ENCODE measurements at regions not wholly inside any gene's neighbourhood (a gene's known extent, or its start where the extent isn't known, plus 50 kb on each side); places are given as distances from the start of the nearest gene placed in this dataset.

DNA sequence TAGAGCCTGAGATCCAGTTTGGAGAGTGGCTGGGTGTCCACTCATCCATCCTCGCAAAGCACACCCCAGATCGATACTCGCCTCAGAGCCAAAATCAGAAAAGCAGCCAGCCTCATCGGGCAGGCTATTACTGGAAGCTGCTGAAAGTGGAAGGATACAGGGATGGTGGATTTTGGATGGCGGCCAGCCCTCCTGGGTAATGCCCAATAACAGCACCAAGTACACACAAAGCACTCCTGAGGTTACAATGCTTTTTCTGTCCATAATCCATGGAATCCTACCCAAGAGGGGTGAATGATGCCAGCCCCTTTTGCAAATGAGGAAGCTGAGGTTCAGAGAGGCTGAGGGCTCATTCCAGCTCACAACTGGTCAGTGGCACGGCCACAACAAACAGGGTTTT, 93.1 kb upstream of the SLC6A11 start:
- TF ChIP-seq CTCF (IDR thresholded peaks at IDR 0.05; ENCODE audit: control insufficient read depth, extremely low read depth, insufficient read depth): no peak
- DNase-seq (ENCODE audit: low read depth): no peak

DNA sequence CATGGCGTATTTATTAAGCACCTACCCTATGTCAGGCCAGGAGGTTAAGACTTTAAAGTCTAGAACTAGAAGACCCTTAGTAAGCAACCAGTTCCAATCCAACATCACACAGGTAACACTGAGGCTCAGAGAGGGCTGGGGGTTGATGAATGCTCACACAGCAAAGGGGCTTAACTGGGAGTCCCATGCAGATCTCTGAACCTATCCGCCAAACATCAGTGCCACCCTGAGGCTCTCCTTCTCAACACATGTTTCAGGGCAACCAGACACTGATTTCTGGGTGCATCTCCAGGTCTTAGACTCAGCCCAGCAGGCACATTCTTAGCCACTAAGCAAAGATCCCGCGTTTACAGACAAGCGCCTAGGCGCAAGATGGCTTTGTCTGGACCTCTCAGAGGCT, 92.0 kb upstream of the SLC6A11 start:
- no peak for TF ChIP-seq CTCF (IDR thresholded peaks at IDR 0.05; ENCODE audit: control insufficient read depth, extremely low read depth, insufficient read depth)
- no peak for DNase-seq (ENCODE audit: low read depth)
- H3K4me3 ChIP-seq (ENCODE audit: low read depth, low read length): no peak overlapping the region

More for the DNA sequence above, 93.1 kb upstream of the SLC6A11 start:
- no peak overlapping the region for H3K4me3 ChIP-seq (ENCODE audit: low read depth, low read length)

DNA sequence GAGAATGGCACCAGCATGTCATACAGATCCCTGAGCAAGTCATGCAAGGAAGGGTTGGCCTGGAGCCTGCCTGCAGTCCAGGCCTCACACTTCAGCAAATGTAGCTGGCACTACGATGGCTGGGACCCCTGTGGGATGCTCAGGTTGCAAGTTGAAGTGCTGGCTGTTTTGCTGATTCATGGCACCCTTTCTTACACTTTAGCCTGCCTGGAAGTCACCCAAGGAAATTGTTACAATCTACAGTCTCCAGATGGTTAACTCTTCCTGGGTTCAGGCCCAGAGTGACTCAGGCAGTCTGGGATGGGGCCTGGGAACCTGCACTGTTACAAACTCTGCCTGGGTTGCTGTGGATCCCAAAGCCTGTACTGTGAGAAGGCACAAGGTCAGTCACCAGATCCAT, 91.0 kb upstream of the SLC6A11 start:
- H3K4me3 ChIP-seq (ENCODE audit: low read depth, low read length): no peak overlapping the region
- no peak for DNase-seq (ENCODE audit: low read depth)
- TF ChIP-seq CTCF (IDR thresholded peaks at IDR 0.05; ENCODE audit: control insufficient read depth, extremely low read depth, insufficient read depth): no peak

DNA sequence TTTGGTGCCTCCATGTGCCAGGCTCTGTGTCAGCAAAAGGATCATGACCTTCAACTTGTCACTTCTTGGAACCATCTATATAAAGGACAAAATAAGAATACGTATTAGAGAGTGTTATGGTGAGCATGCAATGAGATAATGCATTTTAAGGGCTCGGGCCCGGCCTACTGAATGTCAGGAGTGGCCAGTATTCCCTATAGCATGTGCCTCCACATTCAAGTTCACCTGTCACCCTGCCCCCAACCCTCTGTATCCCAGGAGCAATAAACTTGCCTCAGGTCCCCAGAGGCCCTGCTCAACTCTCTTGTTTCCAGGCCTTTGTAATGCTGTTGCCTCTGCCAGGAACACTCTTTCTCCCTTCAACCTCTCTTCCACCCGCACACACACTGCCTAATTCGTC, 90.2 kb upstream of the SLC6A11 start:
- DNase-seq (ENCODE audit: low read depth): no peak
- H3K4me3 ChIP-seq (ENCODE audit: low read depth, low read length): no peak overlapping the region
- no peak for TF ChIP-seq CTCF (IDR thresholded peaks at IDR 0.05; ENCODE audit: control insufficient read depth, extremely low read depth, insufficient read depth)

GRCh38 chr3:10726787-10727186, 89.2 kb upstream of the SLC6A11 start:
- no peak for DNase-seq (ENCODE audit: low read depth)
- no peak for TF ChIP-seq CTCF (IDR thresholded peaks at IDR 0.05; ENCODE audit: control insufficient read depth, extremely low read depth, insufficient read depth)

DNA sequence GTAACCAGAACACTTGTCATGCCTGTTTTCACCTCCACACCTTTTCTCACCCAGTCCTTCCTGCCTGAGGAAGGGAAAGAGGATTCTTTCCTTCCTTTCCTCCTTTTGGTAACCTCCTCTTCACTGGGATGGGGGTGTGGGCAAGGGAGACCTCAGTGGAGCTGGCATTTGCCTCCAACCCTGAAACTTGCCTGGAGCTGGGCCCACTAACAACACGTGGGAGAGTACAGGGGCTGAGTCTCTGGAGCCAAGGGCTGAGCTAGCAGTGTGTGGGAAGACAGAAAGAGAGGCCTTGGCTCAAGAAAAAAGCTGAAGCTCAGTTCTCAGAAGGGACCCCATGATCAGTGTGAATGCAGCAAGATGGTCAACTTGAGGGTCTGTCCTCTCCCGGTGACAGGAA, 86.6 kb upstream of the SLC6A11 start:
- TF ChIP-seq CTCF (IDR thresholded peaks at IDR 0.05; ENCODE audit: control insufficient read depth, extremely low read depth, insufficient read depth): no peak
- H3K4me3 ChIP-seq (ENCODE audit: low read depth, low read length): no peak overlapping the region
- no peak for DNase-seq (ENCODE audit: low read depth)

More at GRCh38 chr3:10726787-10727186, 89.2 kb upstream of the SLC6A11 start:
- H3K4me3 ChIP-seq (ENCODE audit: low read depth, low read length): no peak overlapping the region

- H3K4me3 ChIP-seq (ENCODE audit: low read depth, low read length): no peak overlapping the region
- no peak for DNase-seq (ENCODE audit: low read depth)
- TF ChIP-seq CTCF (IDR thresholded peaks at IDR 0.05; ENCODE audit: control insufficient read depth, extremely low read depth, insufficient read depth): no peak
Observed at GRCh38 chr3:10732292-10732691, 83.7 kb upstream of the SLC6A11 start.

All from LNCaP clone FGC (cell line).